ENCODE measurements at regions not wholly inside any gene's neighbourhood (a gene's known extent, or its start where the extent isn't known, plus 50 kb on each side); places are given as distances from the start of the nearest gene placed in this dataset.

DNA sequence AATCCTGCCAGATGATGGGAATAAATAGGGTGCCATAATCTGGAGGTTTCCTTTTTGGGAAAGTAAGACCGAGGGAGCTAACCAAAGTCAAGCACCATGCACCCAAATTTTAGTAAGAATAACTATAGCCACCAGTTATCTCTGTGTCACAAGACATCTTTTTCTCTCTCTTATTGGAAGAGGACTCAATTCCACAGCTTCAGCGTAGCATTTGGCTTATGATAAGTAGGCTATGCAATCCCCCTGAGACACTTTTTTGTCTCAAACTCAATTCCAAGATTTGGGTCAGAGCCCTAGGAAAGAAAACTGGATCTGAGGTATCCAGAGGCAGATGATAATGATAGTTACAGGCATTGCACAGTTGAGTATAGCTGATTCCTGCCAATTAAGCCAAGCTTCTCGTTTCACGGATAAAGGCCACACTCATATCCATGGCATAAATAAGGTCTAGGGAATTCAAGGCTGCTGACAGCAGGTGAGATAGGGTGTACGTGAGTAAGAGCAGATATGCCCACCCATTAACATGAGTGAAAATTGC is 425.2 kb upstream of the CNTNAP2 start:
- Histone ChIP-seq H3K4me3 (ENCODE audit: low read depth in 1 of 3, low read length in 3 of 3) (no peak overlapping the region), H3K27ac (ENCODE audit: low read depth in 1 of 3, low read length in 2 of 3) (no peak overlapping the region), H3K27me3 (ENCODE audit: control insufficient read depth in 3 of 3, insufficient read depth in 3 of 3, low read length in 3 of 3) (no peaks in the 10 kb centered on the region), H3K4me1 (ENCODE audit: control insufficient read depth in 3 of 3, insufficient read depth in 2 of 3, low read depth in 1 of 3, low read length in 2 of 3) (no peaks in the 10 kb centered on the region), H3K36me3 (ENCODE audit: control insufficient read depth in 3 of 3, insufficient read depth in 2 of 3, low read depth in 1 of 3, low read length in 3 of 3) (no peaks in the 10 kb centered on the region), H3K9me3 (ENCODE audit: control insufficient read depth in 2 of 2, insufficient read depth in 1 of 2, low read depth in 1 of 2, low read length in 1 of 2) (peaks cover 3% of the 10 kb centered on the region in 2 donors)
- FAIRE-seq (no peak), DNase-seq (no peak)
- 78 to 82% (median 80%) methylated on average over 5 of the region's 5 CpGs for WGBS, 3 donors

DNA sequence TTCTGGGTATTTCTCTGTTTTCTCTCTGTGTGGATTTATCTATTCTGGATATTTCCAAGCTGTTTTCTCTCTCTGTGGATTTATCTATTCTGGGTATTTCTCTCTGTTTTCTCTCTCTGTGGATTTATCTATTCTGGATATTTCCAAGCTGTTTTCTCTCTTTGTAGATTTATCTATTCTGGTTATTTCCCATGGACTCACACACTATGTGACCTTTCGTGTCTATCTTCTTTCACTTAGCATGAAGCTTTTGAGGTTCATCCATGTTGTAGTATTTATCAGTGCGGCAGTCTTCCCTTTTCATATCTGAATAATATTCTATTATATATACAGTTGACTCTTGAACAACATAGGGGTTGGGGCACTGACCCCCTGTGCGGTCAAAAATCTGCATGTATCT is 435.0 kb upstream of the CNTNAP2 start:
- Histone ChIP-seq H3K27ac (ENCODE audit: low read depth in 1 of 3, low read length in 2 of 3) (no peak overlapping the region), H3K9me3 (ENCODE audit: control insufficient read depth in 2 of 2, insufficient read depth in 1 of 2, low read depth in 1 of 2, low read length in 1 of 2) (peaks cover 3 to 5% of the 10 kb centered on the region in 2 donors), H3K27me3 (ENCODE audit: control insufficient read depth in 3 of 3, insufficient read depth in 3 of 3, low read length in 3 of 3) (no peaks in the 10 kb centered on the region), H3K36me3 (ENCODE audit: control insufficient read depth in 3 of 3, insufficient read depth in 2 of 3, low read depth in 1 of 3, low read length in 3 of 3) (no peaks in the 10 kb centered on the region), H3K4me3 (ENCODE audit: low read depth in 1 of 3, low read length in 3 of 3) (no peak overlapping the region), H3K4me1 (ENCODE audit: control insufficient read depth in 3 of 3, insufficient read depth in 2 of 3, low read depth in 1 of 3, low read length in 2 of 3) (no peaks in the 10 kb centered on the region)
- FAIRE-seq (no peak), DNase-seq (no peak)
- 86 to 89% (median 88%) methylated on average over 3 of the region's 3 CpGs for WGBS, 3 donors

DNA sequence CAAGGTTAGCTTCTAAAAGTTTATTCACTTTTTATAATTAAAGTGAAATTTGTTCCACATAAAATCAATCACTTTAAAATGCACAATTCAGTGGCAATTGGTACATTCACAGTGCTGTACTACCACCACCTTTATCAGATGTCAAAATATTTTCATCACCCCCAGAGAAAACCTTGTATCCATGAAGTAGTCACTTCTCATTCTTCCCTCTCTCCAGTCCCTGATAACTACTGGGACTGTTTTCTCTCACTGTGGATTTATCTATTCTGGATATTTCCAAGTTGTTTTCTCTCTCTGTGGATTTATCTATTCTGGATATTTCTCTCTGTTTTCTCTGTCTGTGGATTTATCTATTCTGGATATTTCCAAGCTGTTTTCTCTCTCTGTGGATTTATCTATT is 435.4 kb upstream of the CNTNAP2 start:
- Histone ChIP-seq H3K27ac (ENCODE audit: low read depth in 1 of 3, low read length in 2 of 3) (no peak overlapping the region), H3K36me3 (ENCODE audit: control insufficient read depth in 3 of 3, insufficient read depth in 2 of 3, low read depth in 1 of 3, low read length in 3 of 3) (no peaks in the 10 kb centered on the region), H3K27me3 (ENCODE audit: control insufficient read depth in 3 of 3, insufficient read depth in 3 of 3, low read length in 3 of 3) (no peaks in the 10 kb centered on the region), H3K9me3 (ENCODE audit: control insufficient read depth in 2 of 2, insufficient read depth in 1 of 2, low read depth in 1 of 2, low read length in 1 of 2) (peaks cover 2 to 5% of the 10 kb centered on the region in 2 donors), H3K4me3 (ENCODE audit: low read depth in 1 of 3, low read length in 3 of 3) (no peak overlapping the region), H3K4me1 (ENCODE audit: control insufficient read depth in 3 of 3, insufficient read depth in 2 of 3, low read depth in 1 of 3, low read length in 2 of 3) (no peaks in the 10 kb centered on the region)
- peak; percentile 33 for FAIRE-seq
- no peak for DNase-seq

DNA sequence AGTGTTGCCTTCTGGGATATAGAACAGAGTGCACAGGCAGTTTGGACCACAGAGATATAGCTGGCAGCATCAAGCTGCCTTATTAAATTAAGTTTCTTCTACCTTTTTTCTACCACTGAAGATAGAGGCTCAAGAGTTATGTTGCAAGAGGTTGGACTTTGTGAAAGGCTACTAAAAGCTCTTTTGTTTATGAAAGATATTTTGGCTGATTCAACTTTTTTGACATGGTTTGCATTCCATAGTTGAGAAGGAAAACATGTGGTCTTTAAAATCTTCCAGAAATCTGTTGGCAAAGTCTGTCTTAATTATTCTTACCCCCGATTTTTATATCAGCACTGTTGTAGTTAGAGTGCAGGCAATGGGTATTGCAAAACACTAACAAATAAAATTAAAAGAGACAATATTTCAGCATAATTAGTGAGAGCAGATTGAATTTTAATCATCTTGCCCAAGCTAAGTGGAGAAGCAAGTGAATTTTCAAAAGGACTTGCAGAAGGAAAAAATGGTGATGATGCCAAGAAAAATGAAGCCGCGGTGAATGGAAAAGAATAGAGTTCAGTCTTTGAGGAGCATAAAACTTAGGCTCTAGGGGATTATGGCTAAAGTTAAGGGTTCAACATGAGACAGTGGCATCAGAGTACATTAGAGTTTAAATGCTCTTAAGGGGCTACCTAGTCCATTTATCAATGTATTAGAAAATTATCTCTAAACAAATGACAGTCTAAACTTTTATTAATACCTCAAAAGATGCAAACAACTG is 450.9 kb upstream of the CNTNAP2 start:
- FAIRE-seq (no peak), DNase-seq (no peak)
- no peaks in the 10 kb centered on the region for H3K27me3 ChIP-seq (ENCODE audit: control insufficient read depth in 3 of 3, insufficient read depth in 3 of 3, low read length in 3 of 3)
- H3K27ac ChIP-seq (ENCODE audit: low read depth in 1 of 3, low read length in 2 of 3), result no peak overlapping the region
- no peaks in the 10 kb centered on the region for H3K4me1 ChIP-seq (ENCODE audit: control insufficient read depth in 3 of 3, insufficient read depth in 2 of 3, low read depth in 1 of 3, low read length in 2 of 3)
- H3K9me3 ChIP-seq (ENCODE audit: control insufficient read depth in 2 of 2, insufficient read depth in 1 of 2, low read depth in 1 of 2, low read length in 1 of 2), result no peaks in the 10 kb centered on the region
- no peaks in the 10 kb centered on the region for H3K36me3 ChIP-seq (ENCODE audit: control insufficient read depth in 3 of 3, insufficient read depth in 2 of 3, low read depth in 1 of 3, low read length in 3 of 3)
- no peak overlapping the region for H3K4me3 ChIP-seq (ENCODE audit: low read depth in 1 of 3, low read length in 3 of 3)
- WGBS, 3 donors, result 68 to 87% (median 78%) methylated on average over 3 of the region's 3 CpGs

DNA sequence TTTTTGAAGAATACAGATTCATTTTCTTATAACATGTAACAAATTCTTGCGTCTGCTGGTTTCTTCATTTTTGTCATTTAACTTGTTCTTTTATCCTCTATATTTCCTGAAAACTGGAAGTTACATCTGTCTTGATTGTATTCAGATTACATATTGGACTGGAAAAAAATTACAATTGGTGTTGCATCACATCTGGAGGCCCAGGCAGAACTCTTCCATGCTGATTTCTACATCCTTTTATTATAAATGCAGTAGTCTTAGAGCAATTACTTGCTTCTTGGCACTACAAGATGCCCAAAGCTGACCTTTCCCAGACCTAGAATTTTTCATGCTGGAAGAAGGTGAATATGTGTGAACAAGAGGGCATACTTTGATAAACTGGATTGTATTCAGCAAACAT is 460.9 kb upstream of the CNTNAP2 start:
- Histone ChIP-seq H3K4me1 (ENCODE audit: control insufficient read depth in 3 of 3, insufficient read depth in 2 of 3, low read depth in 1 of 3, low read length in 2 of 3) (no peaks in the 10 kb centered on the region), H3K9me3 (ENCODE audit: control insufficient read depth in 2 of 2, insufficient read depth in 1 of 2, low read depth in 1 of 2, low read length in 1 of 2) (no peaks in the 10 kb centered on the region), H3K36me3 (ENCODE audit: control insufficient read depth in 3 of 3, insufficient read depth in 2 of 3, low read depth in 1 of 3, low read length in 3 of 3) (no peaks in the 10 kb centered on the region), H3K4me3 (ENCODE audit: low read depth in 1 of 3, low read length in 3 of 3) (no peak overlapping the region), H3K27ac (ENCODE audit: low read depth in 1 of 3, low read length in 2 of 3) (no peak overlapping the region), H3K27me3 (ENCODE audit: control insufficient read depth in 3 of 3, insufficient read depth in 3 of 3, low read length in 3 of 3) (no peaks in the 10 kb centered on the region)
- DNase-seq (no peak), FAIRE-seq (no peak)
- 94 to 98% (median 96%) methylated on average over 1 of the region's 1 CpG for WGBS, 3 donors

DNA sequence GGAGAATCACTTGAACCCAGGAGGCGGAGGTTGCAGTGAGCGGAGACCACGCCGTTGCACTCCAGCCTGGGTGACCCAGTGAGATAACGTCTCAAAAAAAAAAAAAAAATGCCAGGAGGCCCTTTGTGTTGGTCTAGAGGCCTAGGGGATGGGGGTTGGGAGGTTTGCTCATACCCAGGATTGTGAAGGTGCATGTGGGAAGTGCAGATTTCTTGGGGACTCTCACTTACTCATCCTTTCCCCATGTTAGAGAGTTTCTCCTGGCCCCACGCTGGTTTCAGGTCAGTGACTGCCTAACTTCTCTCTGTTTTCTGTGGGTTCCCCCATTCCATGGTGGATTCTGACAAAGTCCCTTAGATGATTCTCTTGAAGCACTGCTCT is 471.5 kb upstream of the CNTNAP2 start:
- Histone ChIP-seq H3K36me3 (ENCODE audit: control insufficient read depth in 3 of 3, insufficient read depth in 2 of 3, low read depth in 1 of 3, low read length in 3 of 3) (no peaks in the 10 kb centered on the region), H3K27me3 (ENCODE audit: control insufficient read depth in 3 of 3, insufficient read depth in 3 of 3, low read length in 3 of 3) (no peaks in the 10 kb centered on the region), H3K4me1 (ENCODE audit: control insufficient read depth in 3 of 3, insufficient read depth in 2 of 3, low read depth in 1 of 3, low read length in 2 of 3) (no peaks in the 10 kb centered on the region), H3K4me3 (ENCODE audit: low read depth in 1 of 3, low read length in 3 of 3) (no peak overlapping the region), H3K9me3 (ENCODE audit: control insufficient read depth in 2 of 2, insufficient read depth in 1 of 2, low read depth in 1 of 2, low read length in 1 of 2) (peaks cover 0 to 15% of the 10 kb centered on the region in 2 donors), H3K27ac (ENCODE audit: low read depth in 1 of 3, low read length in 2 of 3) (no peak overlapping the region)
- no peak for DNase-seq
- FAIRE-seq, result no peak
- WGBS, 3 donors, result 78 to 90% (median 90%) methylated on average over 6 of the region's 6 CpGs

DNA sequence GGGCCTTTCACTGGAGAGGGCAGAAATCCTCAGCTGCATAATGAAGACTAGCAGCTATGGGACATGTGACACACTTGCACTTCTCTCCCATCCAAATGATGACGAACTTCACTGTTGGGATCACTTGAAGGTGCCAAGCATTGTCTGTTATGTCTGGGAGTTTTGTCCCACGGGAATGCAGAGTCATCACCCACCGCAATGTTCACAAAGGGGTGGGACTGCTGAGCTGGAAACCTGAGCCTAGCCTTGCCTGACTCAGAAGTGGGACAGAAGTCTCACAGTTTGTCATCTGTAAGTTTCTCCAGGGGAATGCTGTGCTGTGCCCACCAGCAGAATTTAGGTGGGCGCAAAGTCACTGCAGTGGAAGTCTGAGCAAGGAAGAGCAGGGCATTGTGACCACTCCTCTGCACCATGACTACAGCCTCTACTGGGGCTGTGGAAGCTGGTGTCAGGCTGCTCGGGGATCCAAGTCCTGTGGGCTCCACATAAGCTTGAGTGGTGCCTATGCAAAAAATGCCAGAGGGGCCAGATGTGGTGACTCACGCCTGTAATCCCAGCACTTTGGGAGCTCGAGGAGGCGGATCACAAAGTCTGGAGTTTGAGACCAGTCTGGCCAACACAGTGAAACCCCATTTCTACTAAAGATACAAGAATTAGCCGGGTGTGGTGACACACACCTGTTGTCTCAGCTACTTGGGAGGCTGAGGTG is 472.0 kb upstream of the CNTNAP2 start:
- Histone ChIP-seq H3K4me1 (ENCODE audit: control insufficient read depth in 3 of 3, insufficient read depth in 2 of 3, low read depth in 1 of 3, low read length in 2 of 3) (no peaks in the 10 kb centered on the region), H3K4me3 (ENCODE audit: low read depth in 1 of 3, low read length in 3 of 3) (no peak overlapping the region), H3K9me3 (ENCODE audit: control insufficient read depth in 2 of 2, insufficient read depth in 1 of 2, low read depth in 1 of 2, low read length in 1 of 2) (peaks cover 0 to 15% of the 10 kb centered on the region in 2 donors), H3K27me3 (ENCODE audit: control insufficient read depth in 3 of 3, insufficient read depth in 3 of 3, low read length in 3 of 3) (no peaks in the 10 kb centered on the region), H3K27ac (ENCODE audit: low read depth in 1 of 3, low read length in 2 of 3) (no peak overlapping the region), H3K36me3 (ENCODE audit: control insufficient read depth in 3 of 3, insufficient read depth in 2 of 3, low read depth in 1 of 3, low read length in 3 of 3) (no peaks in the 10 kb centered on the region)
- WGBS, 3 donors, result 75 to 84% (median 80%) methylated on average over 9 of the region's 9 CpGs
- DNase-seq, result no peak
- FAIRE-seq, result no peak

DNA sequence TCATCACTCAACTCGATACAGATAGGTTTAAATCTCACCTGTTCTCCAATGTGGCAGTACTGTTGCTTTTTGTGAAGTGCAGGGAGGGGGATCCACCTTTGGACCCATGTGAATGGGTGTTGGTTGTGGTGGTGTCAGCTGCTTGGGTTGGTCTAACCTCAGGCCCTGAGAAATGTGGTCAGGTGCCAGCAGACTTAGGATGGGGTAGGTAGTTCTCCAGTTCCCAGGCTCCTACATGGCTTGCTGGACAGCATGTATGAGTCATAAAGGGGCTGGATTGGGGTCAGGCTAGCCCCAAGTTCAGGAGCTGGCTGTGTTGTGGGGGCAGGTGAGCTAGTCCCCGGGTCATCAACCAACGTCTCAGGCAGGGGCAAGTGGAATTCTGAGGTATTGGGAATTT is 472.6 kb upstream of the CNTNAP2 start:
- DNase-seq (no peak), FAIRE-seq (no peak)
- H3K27me3 ChIP-seq (ENCODE audit: control insufficient read depth in 3 of 3, insufficient read depth in 3 of 3, low read length in 3 of 3), result no peaks in the 10 kb centered on the region
- H3K4me1 ChIP-seq (ENCODE audit: control insufficient read depth in 3 of 3, insufficient read depth in 2 of 3, low read depth in 1 of 3, low read length in 2 of 3), result no peaks in the 10 kb centered on the region
- H3K9me3 ChIP-seq (ENCODE audit: control insufficient read depth in 2 of 2, insufficient read depth in 1 of 2, low read depth in 1 of 2, low read length in 1 of 2), result peaks cover 0 to 15% of the 10 kb centered on the region in 2 donors
- 65 to 83% (median 73%) methylated on average over 3 of the region's 3 CpGs for WGBS, 3 donors
- no peak overlapping the region for H3K4me3 ChIP-seq (ENCODE audit: low read depth in 1 of 3, low read length in 3 of 3)
- no peak overlapping the region for H3K27ac ChIP-seq (ENCODE audit: low read depth in 1 of 3, low read length in 2 of 3)
- no peaks in the 10 kb centered on the region for H3K36me3 ChIP-seq (ENCODE audit: control insufficient read depth in 3 of 3, insufficient read depth in 2 of 3, low read depth in 1 of 3, low read length in 3 of 3)

Data from small intestine (tissue), 7 donors.